Adipocyte (in vitro differentiated cells): ENCODE measurements at regions not wholly inside any gene's neighbourhood (a gene's known extent, or its start where the extent isn't known, plus 50 kb on each side); places are given as distances from the start of the nearest gene placed in this dataset.

Source experiments
- DNase-seq: peaks from one replicate; pipeline ENCODE4 v3.0.0-alpha.2; 2015; ENCODE audit warnings: low read depth
- H3K27me3 ChIP-seq: replicated peaks from 2 replicates; pipeline ENCODE4 v1.7.0; 2013; ENCODE audit warnings: mild to moderate bottlenecking, low read length, moderate library complexity; ENCODE audit not compliant: control insufficient read depth, insufficient read depth
- H3K36me3 ChIP-seq: 2 replicates; pipeline ENCODE4 v1.7.0; 2013; ENCODE audit warnings: low read length, mild to moderate bottlenecking, moderate library complexity; ENCODE audit not compliant: control insufficient read depth, insufficient read depth, severe bottlenecking
- H3K4me1 ChIP-seq: 2 replicates; pipeline ENCODE4 v1.7.0; 2013; ENCODE audit warnings: mild to moderate bottlenecking, low read length, moderate library complexity; ENCODE audit not compliant: control insufficient read depth, insufficient read depth
- H3K4me3 ChIP-seq: 2 replicates; pipeline ENCODE4 v1.7.0; 2013; ENCODE audit warnings: mild to moderate bottlenecking, low read length, moderate library complexity
- H3K9ac ChIP-seq: 2 replicates; pipeline ENCODE4 v1.7.0; 2013; ENCODE audit warnings: mild to moderate bottlenecking, low read length, moderate library complexity
- H3K9me3 ChIP-seq: 2 replicates; pipeline ENCODE4 v1.7.0; 2013; ENCODE audit warnings: mild to moderate bottlenecking, low read length, moderate library complexity; ENCODE audit not compliant: control insufficient read depth

DNA sequence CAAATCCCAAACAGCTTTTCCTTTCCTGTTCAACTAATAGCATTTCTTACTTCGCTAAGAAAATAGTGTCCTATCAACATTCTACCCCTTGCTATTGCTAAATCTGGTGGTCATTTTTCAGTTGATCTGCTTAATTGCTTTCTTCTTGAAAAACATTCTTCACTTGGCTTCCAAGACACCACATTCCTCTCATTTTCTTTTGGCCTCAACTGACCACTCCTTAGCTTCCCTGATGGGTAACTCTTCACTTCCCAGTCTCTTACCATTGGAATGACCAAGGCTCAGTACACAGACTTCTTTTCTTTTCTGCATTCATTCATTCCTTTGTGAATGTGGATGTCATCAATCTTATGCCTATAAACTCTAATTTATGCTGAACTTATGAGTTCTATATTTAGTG, 230.8 kb upstream of the CDH2 start:
- no peaks in the 10 kb centered on the region for H3K36me3 ChIP-seq
- no peaks in the 10 kb centered on the region for H3K27me3 ChIP-seq
- H3K9me3 ChIP-seq, result no peaks in the 10 kb centered on the region
- peak; percentile 47 for DNase-seq
- H3K4me3 ChIP-seq, result no peak overlapping the region
- no peaks in the 10 kb centered on the region for H3K4me1 ChIP-seq
- H3K9ac ChIP-seq, result no peak overlapping the region

DNA sequence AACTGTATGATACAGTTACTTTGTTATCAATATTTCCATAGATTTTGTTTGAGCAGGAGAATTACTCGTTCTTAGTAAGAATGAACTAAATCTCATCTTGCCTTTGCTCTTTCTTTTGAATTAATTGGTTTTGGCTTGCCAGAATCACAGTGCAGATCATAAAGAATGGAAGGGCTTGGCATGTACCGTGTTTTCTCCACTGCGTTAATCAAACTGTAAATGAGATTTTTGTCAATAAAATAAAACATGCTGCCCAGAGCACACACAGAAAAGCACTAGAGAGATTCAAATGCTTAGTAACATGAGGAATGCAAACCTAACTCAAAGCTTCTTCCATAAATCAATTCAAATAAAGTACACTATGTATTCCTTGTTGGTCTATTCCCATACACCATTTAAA, 229.6 kb upstream of the CDH2 start:
- no peak for DNase-seq
- Histone ChIP-seq H3K9me3 (no peaks in the 10 kb centered on the region), H3K36me3 (no peaks in the 10 kb centered on the region), H3K9ac (no peak overlapping the region), H3K4me1 (no peaks in the 10 kb centered on the region), H3K27me3 (no peaks in the 10 kb centered on the region), H3K4me3 (peak overlapping the region; percentile 21)

DNA sequence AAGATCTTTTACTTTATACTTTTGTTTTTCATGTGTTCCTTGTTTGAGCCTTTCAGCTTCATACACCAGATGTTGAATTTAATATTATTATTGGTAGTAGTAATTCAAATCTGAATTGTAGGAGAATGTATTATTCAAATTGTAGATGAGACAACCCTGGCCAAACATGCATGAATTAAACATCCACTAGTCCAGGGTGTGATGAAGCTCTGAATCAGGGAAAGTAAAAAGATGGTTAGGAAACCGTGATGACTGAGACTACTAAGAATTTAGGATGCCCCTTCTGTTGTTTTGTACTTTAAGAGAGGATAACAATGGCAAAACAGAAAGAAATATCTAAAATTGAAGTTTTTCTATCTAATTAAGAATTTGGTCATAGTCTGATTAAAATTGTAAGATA, 227.8 kb upstream of the CDH2 start:
- no peak overlapping the region for H3K9ac ChIP-seq
- no peaks in the 10 kb centered on the region for H3K36me3 ChIP-seq
- H3K27me3 ChIP-seq, result no peaks in the 10 kb centered on the region
- no peak for DNase-seq
- no peaks in the 10 kb centered on the region for H3K4me1 ChIP-seq
- H3K4me3 ChIP-seq, result no peak overlapping the region
- no peaks in the 10 kb centered on the region for H3K9me3 ChIP-seq

DNA sequence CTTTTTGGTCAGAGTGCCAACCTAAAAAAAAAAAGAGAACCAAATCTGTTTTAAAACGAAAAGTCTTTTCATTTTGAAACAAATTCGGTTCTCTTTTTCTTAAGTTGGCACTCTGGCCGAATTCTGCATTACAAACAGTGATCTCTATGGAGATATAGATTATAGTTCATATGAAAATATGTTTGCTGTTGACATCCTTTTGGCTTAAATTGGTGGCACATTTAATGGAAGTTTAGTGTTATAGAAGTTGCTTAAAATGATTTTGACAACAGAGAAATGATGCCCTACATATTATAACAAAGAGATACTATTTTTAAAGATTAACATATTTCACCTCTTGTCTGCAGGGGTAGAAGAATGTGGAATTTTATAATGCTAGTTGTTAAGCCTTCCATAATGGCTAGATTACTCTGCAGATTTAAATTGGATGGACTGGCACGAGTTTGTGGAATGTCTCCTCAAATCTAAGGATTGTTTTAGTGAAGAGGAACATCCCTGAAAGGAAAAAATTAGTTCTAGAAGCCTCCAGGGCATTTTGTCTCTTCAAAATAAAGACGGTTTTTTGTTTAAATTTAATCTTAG, 222.9 kb upstream of the CDH2 start:
- no peak for DNase-seq
- Histone ChIP-seq H3K27me3 (no peaks in the 10 kb centered on the region), H3K9ac (no peak overlapping the region), H3K4me3 (no peak overlapping the region), H3K4me1 (no peaks in the 10 kb centered on the region), H3K9me3 (no peaks in the 10 kb centered on the region), H3K36me3 (no peaks in the 10 kb centered on the region)

DNA sequence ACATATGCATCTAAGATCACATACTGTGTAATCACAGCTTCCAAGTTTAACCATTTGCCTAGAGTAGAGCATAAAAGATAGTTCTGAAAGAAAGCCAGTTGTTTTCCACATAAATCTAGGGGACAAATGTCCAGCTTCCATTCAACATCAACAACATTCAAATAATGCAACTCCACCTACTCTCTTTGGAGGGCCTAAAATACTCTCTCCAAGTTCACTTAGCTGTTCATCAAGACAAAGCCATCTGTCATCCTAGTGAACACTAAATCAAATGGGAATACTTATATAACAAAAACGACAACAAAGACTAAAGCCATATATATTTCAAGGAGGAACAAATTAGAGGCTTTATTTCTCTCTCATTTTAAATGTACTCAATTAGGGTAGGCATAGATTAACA, 221.5 kb upstream of the CDH2 start:
- Histone ChIP-seq H3K27me3 (no peaks in the 10 kb centered on the region), H3K4me3 (no peak overlapping the region), H3K4me1 (no peaks in the 10 kb centered on the region), H3K36me3 (no peaks in the 10 kb centered on the region), H3K9me3 (no peaks in the 10 kb centered on the region), H3K9ac (no peak overlapping the region)
- no peak for DNase-seq

DNA sequence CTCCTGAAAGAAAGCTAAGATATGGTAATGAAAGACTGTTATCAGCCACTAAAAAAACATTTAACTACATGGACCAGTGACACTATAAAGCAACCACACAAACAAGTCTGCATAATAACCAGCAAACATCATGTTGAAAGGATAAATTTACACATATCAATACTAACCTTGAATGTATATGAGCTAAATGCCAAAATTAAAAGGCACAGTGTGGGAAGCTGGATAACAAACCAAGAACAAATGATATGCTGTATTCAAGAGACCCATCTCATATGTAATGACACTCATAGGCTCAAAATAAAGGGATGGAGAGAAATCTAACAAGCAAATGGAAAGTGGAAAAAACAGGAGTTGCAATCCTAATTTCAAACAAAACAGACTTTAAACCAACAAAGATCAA, 213.1 kb upstream of the CDH2 start:
- H3K27me3 ChIP-seq, result no peaks in the 10 kb centered on the region
- no peak for DNase-seq
- no peaks in the 10 kb centered on the region for H3K36me3 ChIP-seq
- no peaks in the 10 kb centered on the region for H3K4me1 ChIP-seq
- no peak overlapping the region for H3K9ac ChIP-seq
- H3K4me3 ChIP-seq, result no peak overlapping the region
- H3K9me3 ChIP-seq, result peaks cover 28% of the 10 kb centered on the region

DNA sequence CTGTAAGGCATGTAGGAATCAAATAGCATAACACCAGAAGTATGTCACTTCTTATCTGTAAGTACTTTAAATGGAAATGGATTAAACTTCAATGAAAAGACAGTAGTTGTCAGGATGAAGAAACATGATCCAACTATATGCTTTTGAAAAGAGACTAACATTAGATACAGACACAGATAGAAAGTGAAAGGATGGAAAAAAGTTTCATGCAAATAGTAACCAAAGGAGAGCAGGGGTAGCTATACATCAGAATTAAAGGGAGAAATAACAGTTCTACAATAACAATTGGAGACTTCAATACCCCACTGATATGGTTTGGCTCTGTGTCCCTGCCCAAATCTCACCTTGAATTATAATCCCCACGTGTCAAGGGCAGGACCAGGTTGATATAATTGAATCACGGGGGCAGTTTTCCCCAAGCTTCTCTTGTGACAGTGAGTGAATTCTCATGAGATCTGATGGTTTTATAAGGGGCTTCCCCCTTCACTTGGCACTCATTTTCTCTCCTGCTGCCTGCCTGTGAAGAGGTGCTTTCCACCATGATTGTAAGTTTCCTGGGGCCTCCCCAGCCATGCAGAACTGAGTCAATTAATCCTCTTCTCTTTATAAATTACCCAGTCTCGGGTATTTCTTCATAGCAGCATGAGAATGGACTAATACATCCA, 205.4 kb upstream of the CDH2 start:
- H3K9me3 ChIP-seq, result peaks cover 12% of the 10 kb centered on the region
- no peaks in the 10 kb centered on the region for H3K36me3 ChIP-seq
- no peaks in the 10 kb centered on the region for H3K4me1 ChIP-seq

DNA sequence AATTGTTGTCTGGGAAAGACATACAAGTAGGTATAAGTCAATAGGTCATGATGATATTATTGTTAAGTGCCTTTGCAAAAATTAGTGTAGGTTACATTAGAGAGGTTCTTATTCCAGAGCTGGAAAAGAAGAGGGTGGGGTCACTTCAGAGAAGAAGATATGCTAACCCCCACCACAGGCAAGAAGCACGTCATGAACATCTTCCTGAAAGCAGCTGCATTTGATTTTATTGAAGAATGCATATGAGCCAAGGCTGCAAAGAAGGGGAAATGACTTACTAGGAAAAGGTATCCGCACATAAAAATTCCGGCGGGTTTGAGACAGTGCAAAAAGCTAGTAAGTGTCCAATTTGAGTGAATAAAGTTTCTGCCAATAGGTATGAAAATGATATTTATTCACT, 195.3 kb upstream of the CDH2 start:
- DNase-seq, result no peak
- Histone ChIP-seq H3K27me3 (no peaks in the 10 kb centered on the region), H3K4me3 (no peak overlapping the region), H3K4me1 (no peaks in the 10 kb centered on the region), H3K9ac (no peak overlapping the region), H3K36me3 (no peaks in the 10 kb centered on the region), H3K9me3 (no peaks in the 10 kb centered on the region)

More for the DNA sequence above, 205.4 kb upstream of the CDH2 start:
- no peak for DNase-seq
- Histone ChIP-seq H3K9ac (no peak overlapping the region), H3K4me3 (no peak overlapping the region), H3K27me3 (no peaks in the 10 kb centered on the region)

DNA sequence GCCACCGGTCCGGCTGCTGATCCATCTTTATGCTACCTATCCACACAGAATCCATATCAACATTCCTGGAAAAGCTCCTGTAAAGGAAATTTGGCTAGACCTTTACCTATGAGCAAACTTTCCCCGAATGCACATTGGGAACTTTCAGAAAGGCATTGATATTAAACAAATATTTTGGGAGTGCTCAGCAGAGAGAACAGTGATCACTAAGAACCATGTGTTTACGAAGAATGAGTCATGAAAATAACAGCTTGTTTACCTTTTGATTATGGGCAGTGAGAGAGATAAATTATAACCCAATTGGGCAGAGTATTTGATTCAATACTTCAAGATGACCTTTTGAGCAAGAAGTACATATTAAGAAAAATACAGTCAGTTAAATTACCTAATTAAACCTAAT, 189.7 kb upstream of the CDH2 start:
- H3K9ac ChIP-seq, result no peak overlapping the region
- H3K4me3 ChIP-seq, result no peak overlapping the region
- no peaks in the 10 kb centered on the region for H3K36me3 ChIP-seq
- H3K27me3 ChIP-seq, result no peaks in the 10 kb centered on the region
- H3K4me1 ChIP-seq, result no peaks in the 10 kb centered on the region
- no peak for DNase-seq
- no peaks in the 10 kb centered on the region for H3K9me3 ChIP-seq

DNA sequence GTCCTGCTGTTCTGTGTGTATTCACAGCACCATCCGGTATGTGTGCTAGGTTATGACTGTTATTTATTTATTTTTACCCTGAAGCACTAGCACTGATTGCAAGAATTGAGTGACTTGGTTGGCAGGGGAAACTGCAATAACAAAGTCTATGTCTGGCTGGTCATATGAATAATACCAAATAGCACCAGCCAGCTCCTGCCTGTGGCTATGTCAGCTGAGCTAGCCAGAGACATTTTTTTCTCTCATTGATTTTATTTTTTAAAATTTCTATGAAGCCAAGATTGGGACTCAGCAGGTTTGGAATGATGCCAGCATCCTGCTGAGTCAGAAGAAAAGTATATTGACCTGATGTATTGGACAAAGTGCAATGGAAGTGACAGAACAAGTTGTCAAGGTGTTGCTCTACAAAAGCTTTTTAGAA, 188.5 kb upstream of the CDH2 start:
- H3K27me3 ChIP-seq, result no peaks in the 10 kb centered on the region
- H3K4me3 ChIP-seq, result no peak overlapping the region
- H3K9ac ChIP-seq, result no peak overlapping the region
- H3K36me3 ChIP-seq, result no peaks in the 10 kb centered on the region
- H3K4me1 ChIP-seq, result no peaks in the 10 kb centered on the region
- H3K9me3 ChIP-seq, result no peaks in the 10 kb centered on the region
- peak; percentile 38 for DNase-seq

DNA sequence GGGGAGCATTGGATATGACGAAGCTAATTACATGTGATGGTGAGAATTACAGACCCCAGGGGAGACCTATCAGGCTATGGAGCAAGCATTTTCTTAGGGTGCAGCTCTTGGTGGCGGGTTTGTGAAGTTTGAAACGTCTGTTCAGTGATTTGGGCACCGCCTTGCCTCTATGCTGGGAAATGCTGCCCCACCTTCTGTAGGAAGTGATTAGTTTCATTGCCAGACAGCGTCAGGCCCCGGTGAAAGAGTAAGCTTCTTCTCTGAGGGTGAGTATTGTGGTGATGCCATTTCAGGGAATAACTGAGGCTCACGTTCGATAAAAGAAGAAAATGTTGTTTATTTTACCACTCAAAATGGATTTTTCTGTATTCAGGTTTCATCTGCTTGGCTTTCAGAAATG, 186.2 kb upstream of the CDH2 start:
- no peaks in the 10 kb centered on the region for H3K27me3 ChIP-seq
- H3K4me3 ChIP-seq, result no peak overlapping the region
- DNase-seq, result no peak
- no peak overlapping the region for H3K9ac ChIP-seq
- H3K4me1 ChIP-seq, result no peaks in the 10 kb centered on the region
- no peaks in the 10 kb centered on the region for H3K36me3 ChIP-seq
- H3K9me3 ChIP-seq, result no peaks in the 10 kb centered on the region

DNA sequence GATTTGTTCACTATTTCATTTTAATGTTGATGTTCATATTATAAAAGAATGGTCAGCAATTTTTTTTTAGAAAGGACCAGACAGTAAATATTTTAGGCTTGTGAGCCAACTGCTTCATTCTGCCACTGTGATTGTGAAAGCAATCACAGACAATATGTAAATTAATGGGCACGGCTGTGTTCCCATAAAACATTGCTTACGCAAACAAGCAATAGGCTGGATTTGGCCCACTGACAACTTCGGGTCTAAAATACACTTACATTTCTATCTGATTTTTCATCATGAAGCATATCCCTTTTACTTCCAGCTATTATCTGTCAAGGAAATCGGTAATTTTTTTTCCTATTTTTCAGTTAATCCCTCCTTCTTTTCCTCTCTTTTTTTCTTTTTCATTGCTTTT, 182.2 kb upstream of the CDH2 start:
- H3K36me3 ChIP-seq, result no peaks in the 10 kb centered on the region

More for the DNA sequence above, 182.2 kb upstream of the CDH2 start:
- Histone ChIP-seq H3K9me3 (no peaks in the 10 kb centered on the region), H3K27me3 (no peaks in the 10 kb centered on the region), H3K9ac (no peak overlapping the region), H3K4me1 (no peaks in the 10 kb centered on the region), H3K4me3 (no peak overlapping the region)
- no peak for DNase-seq
